ENCODE measurements at regions not wholly inside any gene's neighbourhood (a gene's known extent, or its start where the extent isn't known, plus 50 kb on each side); places are given as distances from the start of the nearest gene placed in this dataset.
A peak's percentile ranks its signal among the peaks of the same experiment; 100 is the strongest.

DNA sequence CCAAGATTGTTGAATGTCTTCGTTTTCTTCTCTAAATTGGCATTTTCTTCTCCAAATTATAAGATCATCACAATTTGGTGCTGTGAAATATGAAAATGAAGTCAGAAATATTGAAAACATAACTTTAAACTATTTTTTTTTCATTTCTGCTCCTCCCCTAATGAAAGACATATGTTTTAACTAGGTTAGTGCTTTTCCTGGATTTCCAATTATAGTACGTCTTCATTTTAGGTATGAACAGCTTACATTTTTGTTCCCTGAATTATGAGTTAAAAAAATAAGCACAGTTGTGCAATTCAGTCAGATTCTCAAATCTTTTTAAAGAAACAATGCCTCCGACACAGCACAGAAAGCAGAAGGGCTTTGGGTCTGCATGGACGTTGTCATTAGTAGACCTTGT, 83.5 kb upstream of the CFAP20DC start:
- DNase-seq (ENCODE audit: low spot score) = peak; percentile 13

DNA sequence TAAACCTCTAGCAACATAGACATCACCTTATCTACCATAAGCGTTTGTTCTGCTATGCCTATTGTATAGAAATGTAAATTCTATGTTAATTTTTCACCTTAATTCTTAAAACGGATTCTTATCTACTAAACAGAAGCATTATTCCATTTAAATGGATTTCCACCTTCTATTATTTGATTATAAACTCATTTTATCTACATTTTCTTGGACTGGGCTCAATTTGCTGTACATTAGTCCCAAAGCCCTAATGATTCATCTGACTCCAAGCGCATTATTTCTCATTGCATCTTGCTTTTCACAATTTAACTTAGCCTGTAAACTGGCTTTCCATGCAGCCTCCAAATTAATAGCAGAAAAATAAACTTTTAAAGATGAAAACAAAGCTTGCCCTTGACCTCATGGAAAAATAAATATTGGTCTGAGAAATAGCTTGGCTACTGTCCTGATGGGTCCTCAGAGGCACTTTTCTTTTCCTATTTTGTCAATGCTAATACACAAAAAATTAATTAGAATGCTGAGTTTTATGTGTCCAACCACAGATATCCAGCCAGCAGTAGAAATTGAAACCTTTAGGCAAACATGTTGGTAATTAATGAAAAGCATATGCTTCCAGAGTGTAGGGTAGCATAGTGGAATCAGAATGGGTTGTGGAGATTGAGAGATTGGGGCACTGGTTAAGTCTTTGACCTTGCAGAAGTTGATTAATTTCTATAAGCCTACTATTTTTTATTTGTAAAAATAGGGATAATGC, 81.4 kb upstream of the CFAP20DC start:
- no peak for DNase-seq (ENCODE audit: low spot score)

DNA sequence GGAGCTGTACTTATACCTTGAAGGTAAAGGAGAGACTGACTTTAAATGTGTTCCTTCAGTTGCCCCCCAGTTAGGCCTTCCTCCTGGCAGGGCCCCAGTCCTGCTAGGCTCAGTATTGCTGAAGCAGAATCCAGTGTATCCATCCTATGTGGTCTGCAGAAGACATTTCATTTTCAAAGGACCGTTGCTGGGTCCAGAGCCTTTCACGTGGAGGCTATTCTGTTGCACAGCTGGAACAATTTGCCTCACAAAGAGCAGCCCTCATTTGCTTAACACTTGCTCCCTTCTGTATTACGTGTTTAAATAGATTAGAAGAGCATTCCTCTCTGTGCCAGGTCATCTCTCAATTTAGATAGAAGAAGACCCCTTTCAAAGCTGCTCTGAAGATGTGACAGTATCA, 78.9 kb upstream of the CFAP20DC start:
- no peak for DNase-seq (ENCODE audit: low spot score)

DNA sequence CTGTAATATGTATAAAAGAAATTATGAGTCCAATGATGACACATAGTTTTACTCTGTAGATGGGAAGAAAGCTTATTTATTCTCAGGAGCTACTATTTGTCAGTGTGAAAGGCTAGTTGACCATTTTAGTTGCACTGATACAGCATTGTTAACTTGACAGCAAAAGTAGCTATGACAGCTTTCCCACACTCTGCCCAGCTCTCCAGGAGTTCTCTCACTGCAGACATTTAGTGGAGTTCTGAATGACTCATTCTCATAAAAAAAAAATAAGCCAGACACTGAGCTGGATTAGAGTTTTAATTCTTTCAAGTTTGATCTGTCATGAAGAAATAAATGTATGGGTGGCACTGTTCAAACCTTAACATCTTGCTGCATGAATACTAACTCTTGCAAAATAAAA, 77.2 kb upstream of the CFAP20DC start:
- DNase-seq (ENCODE audit: low spot score) = peak; percentile 79

DNA sequence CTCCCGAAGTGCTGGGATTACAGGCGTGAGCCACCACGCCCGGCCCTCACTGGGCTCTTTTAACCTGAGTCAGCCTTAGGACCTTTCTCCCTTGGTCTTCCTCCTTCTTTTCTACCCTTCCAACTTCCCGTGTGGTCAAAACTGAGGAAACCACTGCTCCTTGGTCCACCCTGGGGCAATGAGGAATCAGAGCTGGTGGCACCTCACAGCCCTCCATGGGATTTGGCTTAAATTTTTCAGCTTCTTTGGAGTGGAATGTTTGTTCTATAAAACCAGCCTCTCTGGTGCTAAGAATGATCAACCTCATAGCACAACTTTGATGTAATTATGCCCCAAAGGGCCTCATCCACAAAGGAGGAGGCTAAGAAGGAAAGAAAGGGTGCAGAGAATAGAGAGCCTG, 76.6 kb upstream of the CFAP20DC start:
- DNase-seq (ENCODE audit: low spot score) = no peak

DNA sequence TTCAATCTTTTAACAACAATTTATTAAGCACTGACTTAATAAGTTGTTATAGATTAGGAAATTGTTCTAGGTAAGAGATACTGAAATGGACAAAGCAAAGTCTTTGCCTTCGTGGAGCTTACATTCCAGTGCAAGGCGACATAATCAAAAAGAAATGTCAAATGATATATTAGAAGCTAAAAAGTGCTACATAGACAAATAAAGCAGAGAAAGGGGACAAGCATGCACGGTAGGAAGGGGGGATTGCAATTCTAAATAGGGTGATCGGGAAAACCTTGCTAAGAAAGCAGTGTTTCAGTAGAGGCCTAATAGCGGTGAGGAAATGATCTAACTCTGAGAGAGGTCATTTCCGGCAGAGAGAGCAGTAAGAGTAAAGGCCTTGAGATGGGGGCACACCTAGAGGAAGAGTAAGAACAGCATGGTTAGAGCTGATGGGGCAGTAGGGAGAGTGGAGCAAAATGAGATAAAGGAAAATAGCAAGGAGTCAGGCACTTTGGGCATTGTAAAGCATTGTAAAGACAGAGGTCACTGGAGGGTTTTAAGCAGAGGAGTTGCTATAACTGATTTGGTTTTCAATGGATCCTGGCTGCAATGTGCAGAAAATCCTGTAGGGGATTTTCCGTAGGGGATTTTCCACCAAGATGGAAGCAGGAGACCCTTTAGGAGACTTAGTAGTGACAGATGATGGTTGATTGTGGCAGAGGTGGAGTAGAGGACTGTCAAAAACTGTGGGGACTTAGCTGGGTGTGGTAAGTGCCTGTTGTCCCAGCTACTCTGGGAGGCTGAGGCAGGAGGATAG, 71.7 kb upstream of the CFAP20DC start:
- no peak for DNase-seq (ENCODE audit: low spot score)

DNA sequence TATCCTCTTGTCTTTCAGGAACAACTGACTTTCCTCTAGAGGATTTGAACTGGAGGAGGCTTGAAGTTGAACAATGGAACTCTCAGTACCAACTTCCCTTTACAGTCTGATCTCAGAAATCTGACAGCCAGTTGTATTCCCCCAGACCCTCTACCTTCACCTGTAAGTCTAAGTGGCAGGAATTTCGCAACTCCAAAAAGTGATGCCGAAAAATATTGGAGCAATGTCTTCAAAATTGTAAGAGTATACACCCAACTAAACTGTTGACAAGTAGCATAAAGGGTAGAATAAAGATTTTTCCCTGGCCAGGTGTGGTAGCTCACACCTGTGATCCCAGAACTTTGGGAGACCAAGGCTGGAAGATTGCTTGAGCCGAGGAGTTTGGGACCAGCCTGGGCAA, 69.1 kb upstream of the CFAP20DC start:
- DNase-seq (ENCODE audit: low spot score) = no peak

DNA sequence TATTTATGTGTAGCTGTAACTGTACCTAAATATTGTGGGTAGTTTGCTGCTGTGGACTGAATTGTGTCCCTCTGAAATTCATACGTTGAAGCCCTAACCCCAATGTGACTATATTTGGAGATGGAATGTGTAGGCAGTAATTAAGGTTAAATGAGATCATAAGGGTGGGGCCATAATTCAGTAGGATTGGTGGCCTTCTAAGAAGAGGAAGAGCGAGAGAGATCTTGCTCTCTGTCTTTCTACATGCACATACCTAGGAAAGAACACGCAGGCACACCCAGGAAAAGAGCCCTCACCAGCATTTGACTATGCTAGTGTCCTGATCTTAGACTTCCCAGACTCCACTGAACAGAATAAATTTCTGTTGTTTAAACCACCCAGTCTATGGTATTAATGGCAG, 67.6 kb upstream of the CFAP20DC start:
- DNase-seq (ENCODE audit: low spot score) = no peak

DNA sequence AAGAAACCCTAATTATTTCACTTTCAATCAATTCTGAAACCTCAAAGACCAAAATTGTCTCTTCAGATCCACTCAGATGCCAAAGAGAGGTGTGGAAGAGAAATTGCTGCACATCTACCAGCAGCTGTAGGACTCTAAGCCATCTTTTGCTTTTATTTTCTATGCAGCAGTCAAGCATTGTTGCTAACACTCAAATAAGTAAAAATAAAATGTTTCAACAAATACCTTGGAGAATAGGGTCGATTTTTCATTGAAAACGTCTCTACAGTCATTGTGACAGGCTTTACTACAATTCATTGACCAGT, 66.4 kb upstream of the CFAP20DC start:
- no peak for DNase-seq (ENCODE audit: low spot score)

DNA sequence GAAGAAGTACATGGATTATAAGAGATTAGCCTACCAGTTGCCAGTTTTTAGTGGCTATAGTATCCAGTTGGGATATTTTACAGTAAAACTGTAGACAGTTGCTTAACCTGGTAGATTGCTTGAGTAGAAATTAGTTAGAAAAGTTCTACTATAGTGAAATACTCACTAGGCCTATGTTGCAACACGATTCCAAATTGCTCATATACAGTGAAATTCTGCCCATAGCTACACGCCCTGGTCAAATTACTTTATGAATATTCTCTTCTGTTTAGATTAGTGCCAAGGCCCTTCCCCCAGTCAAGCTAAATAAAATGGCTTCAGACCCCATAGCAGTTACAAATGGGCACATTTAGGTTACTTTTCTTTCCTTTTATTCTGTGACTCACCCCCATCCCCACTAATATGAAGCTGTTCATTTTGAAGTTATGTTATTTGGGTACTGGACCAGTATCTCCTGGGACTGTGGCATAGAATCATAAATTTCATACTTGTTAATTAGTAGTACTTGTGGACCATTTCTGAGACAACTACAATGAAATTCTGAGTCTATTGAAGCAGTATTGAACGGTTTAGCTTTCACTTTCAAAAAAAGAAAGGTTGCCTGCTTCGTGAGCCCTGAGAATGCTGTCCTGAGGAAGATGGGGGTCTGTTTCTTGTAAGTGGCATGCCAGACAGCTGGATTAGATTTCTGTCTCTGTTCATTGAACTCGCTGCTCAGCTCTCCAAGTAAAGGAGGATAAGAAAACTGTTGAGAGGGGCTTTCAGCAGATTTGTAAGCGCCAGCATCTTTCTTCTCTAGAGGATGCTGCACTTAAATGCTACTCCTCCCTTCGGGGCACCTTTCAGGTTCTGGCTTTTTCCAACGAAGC, 65.8 kb upstream of the CFAP20DC start:
- no peak for DNase-seq (ENCODE audit: low spot score)

DNA sequence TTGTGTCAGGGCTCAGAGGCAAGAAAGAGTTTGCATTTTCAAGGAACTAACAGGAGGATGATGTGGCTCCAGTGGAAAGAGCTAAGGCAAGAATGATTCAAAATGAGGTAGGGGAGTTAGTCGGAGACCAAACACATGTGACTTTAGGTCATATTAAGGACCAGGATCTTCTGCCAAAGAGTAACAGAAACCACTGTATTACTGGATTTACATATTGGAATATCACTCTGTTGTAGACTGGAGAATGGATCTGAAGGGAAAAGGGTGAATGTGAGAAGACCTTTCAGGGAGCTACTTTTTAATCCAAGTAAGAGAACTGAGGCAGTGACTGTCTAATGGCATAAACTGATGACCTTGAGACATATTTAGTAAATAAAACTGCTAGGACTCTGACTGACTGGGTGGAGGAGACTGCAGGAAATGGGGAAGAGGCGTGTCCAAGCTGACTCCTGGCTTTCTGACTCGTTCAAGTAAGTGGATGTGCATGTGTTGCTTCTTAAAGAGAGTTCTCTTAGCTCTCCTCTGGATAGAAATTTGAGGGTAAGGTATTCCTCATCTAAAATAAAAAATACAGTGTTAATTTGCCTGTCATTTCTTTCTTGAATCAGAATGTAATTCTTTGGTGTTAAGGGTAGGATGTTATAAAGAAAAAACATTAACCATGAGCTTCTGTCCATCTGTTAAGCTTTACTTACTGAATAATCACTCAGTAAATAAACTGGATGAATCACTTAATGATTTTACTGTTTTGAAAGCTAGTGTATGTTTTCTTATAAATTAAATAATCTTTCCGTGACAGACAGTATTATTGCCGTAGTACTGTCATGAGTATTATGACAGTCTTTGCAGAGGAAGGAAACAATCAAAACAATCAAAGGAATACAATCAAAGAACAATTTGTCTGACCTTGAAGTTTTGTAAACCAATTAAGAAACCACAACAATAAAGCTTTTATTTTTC, 58.3 kb upstream of the CFAP20DC start:
- DNase-seq (ENCODE audit: low spot score) = peak; percentile 29

DNA sequence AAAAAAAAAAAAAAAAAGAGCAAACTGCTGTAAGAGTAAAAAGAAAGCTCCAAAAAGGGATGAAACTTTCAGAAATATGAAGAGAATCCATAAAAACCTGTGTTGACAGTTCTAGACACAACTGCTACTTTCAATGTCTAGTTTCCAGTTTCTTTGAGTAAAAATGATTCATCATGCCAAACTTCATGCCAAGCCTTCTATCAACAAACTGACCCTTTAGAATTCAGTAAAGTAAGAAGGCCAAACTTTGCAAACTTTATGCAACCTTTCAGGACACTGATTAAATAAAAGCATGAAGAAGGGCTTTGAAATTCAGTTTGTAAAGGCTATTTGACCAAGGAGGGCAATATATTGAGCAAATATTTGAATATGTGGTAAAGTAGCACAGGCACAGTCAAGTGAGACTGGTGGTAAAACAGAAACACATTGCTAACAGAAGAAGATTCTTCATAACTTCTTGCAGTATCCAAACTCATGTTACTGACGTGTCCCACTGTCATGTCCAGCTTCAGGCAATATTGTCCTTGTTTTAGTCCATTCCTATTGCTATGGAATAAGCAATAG, 56.3 kb upstream of the CFAP20DC start:
- DNase-seq (ENCODE audit: low spot score) = no peak

DNA sequence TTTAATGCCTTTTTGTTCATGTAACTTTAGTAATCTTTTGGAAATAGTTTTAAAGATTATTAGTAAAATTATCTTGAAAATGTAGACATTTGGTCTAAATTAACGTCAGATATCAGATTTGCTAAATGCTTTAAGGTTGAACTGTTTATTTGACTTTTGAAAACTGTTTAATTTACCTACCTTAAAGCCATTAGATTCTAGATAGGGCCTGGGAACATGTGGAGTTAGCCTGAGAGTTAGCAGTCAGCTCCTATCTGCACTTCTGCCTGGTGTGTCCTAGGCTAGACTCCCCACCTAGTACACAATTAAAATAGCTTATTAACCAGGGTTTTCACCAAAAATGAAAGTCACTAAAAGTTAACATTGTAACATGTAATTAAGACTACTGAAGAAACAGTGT, 53.7 kb upstream of the CFAP20DC start:
- DNase-seq (ENCODE audit: low spot score) = no peak

DNA sequence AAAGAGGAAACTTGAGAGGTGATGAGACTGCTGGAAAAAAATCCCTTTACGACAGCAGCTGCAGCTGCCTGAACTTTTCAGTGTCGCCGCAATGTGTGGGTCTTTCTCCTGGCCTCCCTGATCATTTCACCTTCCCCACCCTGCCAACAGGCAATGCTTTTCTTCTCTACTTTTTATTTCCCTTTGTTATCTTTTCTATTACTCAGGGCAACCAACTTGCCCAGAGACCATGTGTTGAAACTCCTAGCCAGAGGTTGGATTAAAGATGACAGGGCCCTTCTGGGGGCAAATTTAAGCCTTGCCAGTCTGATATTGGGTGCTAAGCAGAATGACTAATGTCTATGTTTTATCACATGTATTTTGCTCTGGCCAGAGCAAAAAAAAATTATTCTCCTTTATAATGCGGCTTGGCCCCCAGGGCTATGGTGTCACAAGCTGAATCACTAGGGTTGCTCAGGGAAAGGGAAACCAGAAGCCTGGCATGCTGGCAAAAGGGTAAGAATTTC, 51.5 kb upstream of the CFAP20DC start:
- DNase-seq (ENCODE audit: low spot score) = peak; percentile 11

Data from AG08395 (cell line).